HG02970 (cell line): ENCODE measurements at regions not wholly inside any gene's neighbourhood (a gene's known extent, or its start where the extent isn't known, plus 50 kb on each side); places are given as distances from the start of the nearest gene placed in this dataset.
"Not testable (repeated sequence)": the region's sequence is repeated elsewhere in the genome, so short reads cannot be mapped to it uniquely, and the experiment has no call there.

Experiments used
- ATAC-seq: cut with Tn5 transposase; IDR thresholded peaks from one replicate; pipeline ENCODE4 v1.9.1; 2021; ENCODE audit warnings: mild to moderate bottlenecking, moderate library complexity, moderate number of reproducible peaks; ENCODE audit not compliant: unreplicated experiment, low FRiP score

- no peak for ATAC-seq
Measured at GRCh38 chr7:24049296-24049695, 234.7 kb upstream of the NPY start.

GRCh38 chr7:24050991-24051560, 232.9 kb upstream of the NPY start:
- ATAC-seq, result no peak

- ATAC-seq, result no peak
Measured at GRCh38 chr7:24051651-24052050, 232.3 kb upstream of the NPY start.

- ATAC-seq, result no peak
Measured at GRCh38 chr7:24052572-24053260, 231.3 kb upstream of the NPY start.

GRCh38 chr7:24054236-24054635, 229.8 kb upstream of the NPY start:
- ATAC-seq, result no peak

- ATAC-seq, result no peak
Measured at GRCh38 chr7:24057243-24057642, 226.7 kb upstream of the NPY start.

- ATAC-seq, result no peak
Measured at GRCh38 chr7:24058953-24059352, 225.0 kb upstream of the NPY start.

- ATAC-seq, result no peak
Measured at GRCh38 chr7:24059775-24060174, 224.2 kb upstream of the NPY start.

- ATAC-seq, result no peak
Measured at GRCh38 chr7:24063721-24064120, 220.3 kb upstream of the NPY start.

- no peak for ATAC-seq
Measured at GRCh38 chr7:24069751-24070150, 214.2 kb upstream of the NPY start.

GRCh38 chr7:24073651-24074420, 210.2 kb upstream of the NPY start:
- no peak for ATAC-seq

GRCh38 chr7:24075426-24075810, 208.6 kb upstream of the NPY start:
- no peak for ATAC-seq

- no peak for ATAC-seq
Measured at GRCh38 chr7:24082826-24083225, 201.2 kb upstream of the NPY start.

GRCh38 chr7:24102988-24103387, 181.0 kb upstream of the NPY start:
- ATAC-seq, result no peak

- no peak for ATAC-seq
Measured at GRCh38 chr7:24108906-24109376, 175.0 kb upstream of the NPY start.

- no peak for ATAC-seq
Measured at GRCh38 chr7:24110056-24110455, 173.9 kb upstream of the NPY start.

GRCh38 chr7:24113506-24113905, 170.5 kb upstream of the NPY start:
- no peak for ATAC-seq

GRCh38 chr7:24115661-24116060, 168.3 kb upstream of the NPY start:
- ATAC-seq, result no peak

GRCh38 chr7:24117903-24118499, 166.0 kb upstream of the NPY start:
- not testable (repeated sequence) for ATAC-seq

- ATAC-seq, result no peak
Measured at GRCh38 chr7:24119852-24120251, 164.1 kb upstream of the NPY start.

- ATAC-seq, result no peak
Measured at GRCh38 chr7:24123076-24123475, 160.9 kb upstream of the NPY start.
